PC-3 (cell line): ENCODE measurements at regions not wholly inside any gene's neighbourhood (a gene's known extent, or its start where the extent isn't known, plus 50 kb on each side); places are given as distances from the start of the nearest gene placed in this dataset.
"Not testable (repeated sequence)": the region's sequence is repeated elsewhere in the genome, so short reads cannot be mapped to it uniquely, and the experiment has no call there.

Experiments used
- ATAC-seq: fragments of 200-7000 bp; cut with Tn5 transposase; 2 replicates; pipeline ENCODE4 v1.9.1; 2020; ENCODE audit warnings: mild to moderate bottlenecking, moderate library complexity
- BruUV-seq: library from RNA; stranded (reverse); fragments of 400-500 nt; replicated peaks from 2 replicates; lab custom pipeline; 2021; lab: Mats Ljungman, UMichigan
- CTCF ChIA-PET: fragments of 300-600 bp; sonication (Branson Sonifier 250); formaldehyde crosslinking; loops from one replicate; lab custom pipeline; 2022; ENCODE audit warnings: antibody characterized with exemption; lab: Charles Lee
- POLR2A ChIA-PET: fragments of 300-600 bp; sonication (Branson Sonifier 250); formaldehyde crosslinking; loops from one replicate; lab custom pipeline; 2022; ENCODE audit warnings: antibody characterized with exemption; ENCODE audit not compliant: unreplicated experiment; lab: Charles Lee
- DNase-seq: peaks from one replicate; pipeline ENCODE4 v3.0.0-alpha.2; 2015
- H2AFZ ChIP-seq: fragments of 300-600 bp; sonication (generic); 2 replicates; pipeline ENCODE4 v1.6.0; 2016; ENCODE audit warnings: antibody characterized with exemption, low read length
- H3F3A ChIP-seq: fragments of 300-600 bp; sonication (generic); one replicate; pipeline ENCODE4 v1.6.0; 2017; ENCODE audit warnings: antibody characterized with exemption, low read length, control low read depth, mild to moderate bottlenecking; ENCODE audit not compliant: unreplicated experiment
- H3K27ac ChIP-seq: fragments of 300-600 bp; sonication (generic); 2 replicates; pipeline ENCODE4 v1.5.1; 2016; ENCODE audit warnings: mild to moderate bottlenecking, low read length
- H3K27me3 ChIP-seq: fragments of 300-600 bp; sonication (generic); 2 replicates; pipeline ENCODE4 v1.6.1; 2016; ENCODE audit warnings: low read length, mixed read lengths
- H3K36me3 ChIP-seq: fragments of 300-600 bp; sonication (generic); 2 replicates; pipeline ENCODE4 v1.6.1; 2016; ENCODE audit warnings: low read depth, mixed run types, low read length, mixed read lengths
- H3K4me1 ChIP-seq: fragments of 300-600 bp; sonication (generic); 2 replicates; pipeline ENCODE4 v1.5.1; 2016; ENCODE audit warnings: low read length; ENCODE audit not compliant: insufficient read depth
- H3K4me2 ChIP-seq: fragments of 300-600 bp; sonication (generic); 2 replicates; pipeline ENCODE4 v1.6.0; 2016; ENCODE audit warnings: low read length
- H3K4me3 ChIP-seq: fragments of 300-600 bp; sonication (generic); 2 replicates; pipeline ENCODE4 v1.5.1; 2016; ENCODE audit warnings: mild to moderate bottlenecking, low read length, mixed read lengths
- H3K79me2 ChIP-seq: fragments of 300-600 bp; sonication (generic); 2 replicates; pipeline ENCODE4 v1.6.1; 2017; ENCODE audit warnings: low read length, mixed read lengths
- H3K9ac ChIP-seq: fragments of 300-600 bp; sonication (generic); 2 replicates; pipeline ENCODE4 v1.6.0; 2016; ENCODE audit warnings: mild to moderate bottlenecking, low read length
- H3K9me2 ChIP-seq: fragments of 300-600 bp; sonication (generic); replicated peaks from 2 replicates; pipeline ENCODE4 v1.6.1; 2016; ENCODE audit warnings: mixed run types, low read length, mixed read lengths
- H3K9me3 ChIP-seq: fragments of 300-600 bp; sonication (generic); 2 replicates; pipeline ENCODE4 v1.6.1; 2016; ENCODE audit warnings: low read length, mixed read lengths
- H4K20me1 ChIP-seq: fragments of 300-600 bp; sonication (generic); 2 replicates; pipeline ENCODE4 v1.6.1; 2016; ENCODE audit warnings: low read length, mixed read lengths
- EZH2 ChIP-seq: fragments of 300-600 bp; sonication (generic); IDR thresholded peaks from one replicate; pipeline ENCODE4 v1.6.1; 2017; ENCODE audit warnings: antibody characterized with exemption, mild to moderate bottlenecking, low read length; ENCODE audit not compliant: unreplicated experiment
- EZH2phosphoT487 ChIP-seq: fragments of 300-600 bp; sonication (generic); IDR thresholded peaks from 2 replicates; pipeline ENCODE4 v1.6.1; 2018; ENCODE audit warnings: mild to moderate bottlenecking, antibody characterized with exemption, low read length, borderline replicate concordance
- intact Hi-C: fragments of 100-400 bp; cut with micrococcal nuclease; formaldehyde crosslinking; loops from 2 replicates; pipeline ENCODE4 v1.9.0; 2023
- TF ChIP-seq, protein P1 (sequence below): fragments of 300-600 bp; sonication (generic); conservative IDR thresholded peaks from 2 replicates; pipeline ENCODE4 v1.5.1; 2017; ENCODE audit warnings: antibody characterized with exemption, low read depth, mild to moderate bottlenecking, low read length

DNA sequence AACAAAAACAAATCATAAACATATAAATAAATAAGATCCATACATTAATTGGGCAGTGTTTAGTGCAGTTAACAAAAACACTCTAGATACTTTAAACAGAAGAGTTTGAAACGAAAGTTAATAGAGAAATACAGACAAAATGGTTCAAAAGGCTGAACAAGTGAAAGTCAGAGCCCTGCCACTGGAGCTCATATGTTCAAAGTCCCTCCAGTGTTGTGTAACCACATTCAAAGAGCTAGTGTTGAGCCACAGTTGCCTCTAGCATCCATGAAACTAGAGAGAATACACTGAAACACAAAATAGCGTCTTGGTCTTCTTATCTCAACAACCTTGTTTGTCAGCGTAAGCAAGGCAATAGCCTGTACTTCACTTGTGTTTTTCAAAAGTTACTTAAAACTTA, 1309.8 kb upstream of the NRXN1 start:
- DNase-seq (no peak), ATAC-seq (no peak)
- no peaks in the 10 kb centered on the region for H3K27me3 ChIP-seq
- TF ChIP-seq, protein P1, sequence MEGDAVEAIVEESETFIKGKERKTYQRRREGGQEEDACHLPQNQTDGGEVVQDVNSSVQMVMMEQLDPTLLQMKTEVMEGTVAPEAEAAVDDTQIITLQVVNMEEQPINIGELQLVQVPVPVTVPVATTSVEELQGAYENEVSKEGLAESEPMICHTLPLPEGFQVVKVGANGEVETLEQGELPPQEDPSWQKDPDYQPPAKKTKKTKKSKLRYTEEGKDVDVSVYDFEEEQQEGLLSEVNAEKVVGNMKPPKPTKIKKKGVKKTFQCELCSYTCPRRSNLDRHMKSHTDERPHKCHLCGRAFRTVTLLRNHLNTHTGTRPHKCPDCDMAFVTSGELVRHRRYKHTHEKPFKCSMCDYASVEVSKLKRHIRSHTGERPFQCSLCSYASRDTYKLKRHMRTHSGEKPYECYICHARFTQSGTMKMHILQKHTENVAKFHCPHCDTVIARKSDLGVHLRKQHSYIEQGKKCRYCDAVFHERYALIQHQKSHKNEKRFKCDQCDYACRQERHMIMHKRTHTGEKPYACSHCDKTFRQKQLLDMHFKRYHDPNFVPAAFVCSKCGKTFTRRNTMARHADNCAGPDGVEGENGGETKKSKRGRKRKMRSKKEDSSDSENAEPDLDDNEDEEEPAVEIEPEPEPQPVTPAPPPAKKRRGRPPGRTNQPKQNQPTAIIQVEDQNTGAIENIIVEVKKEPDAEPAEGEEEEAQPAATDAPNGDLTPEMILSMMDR: no peak
- TF ChIP-seq EZH2phosphoT487: no peak
- TF ChIP-seq EZH2: no peak
- no peak overlapping the region for H3K4me3 ChIP-seq
- H4K20me1 ChIP-seq: no peaks in the 10 kb centered on the region
- no peaks in the 10 kb centered on the region for H3F3A ChIP-seq
- H2AFZ ChIP-seq: no peak overlapping the region
- no peaks in the 10 kb centered on the region for H3K9me3 ChIP-seq
- ChIA-PET CTCF (no interaction called here), POLR2A (no interaction called here)
- H3K27ac ChIP-seq: no peak overlapping the region
- no peak overlapping the region for H3K4me2 ChIP-seq
- H3K36me3 ChIP-seq: no peaks in the 10 kb centered on the region
- H3K79me2 ChIP-seq: no peaks in the 10 kb centered on the region
- H3K9me2 ChIP-seq: no peaks in the 10 kb centered on the region
- H3K4me1 ChIP-seq: no peaks in the 10 kb centered on the region
- intact Hi-C loops: no loop called here
- no TSS peak for BruUV-seq
- H3K9ac ChIP-seq: no peak overlapping the region

DNA sequence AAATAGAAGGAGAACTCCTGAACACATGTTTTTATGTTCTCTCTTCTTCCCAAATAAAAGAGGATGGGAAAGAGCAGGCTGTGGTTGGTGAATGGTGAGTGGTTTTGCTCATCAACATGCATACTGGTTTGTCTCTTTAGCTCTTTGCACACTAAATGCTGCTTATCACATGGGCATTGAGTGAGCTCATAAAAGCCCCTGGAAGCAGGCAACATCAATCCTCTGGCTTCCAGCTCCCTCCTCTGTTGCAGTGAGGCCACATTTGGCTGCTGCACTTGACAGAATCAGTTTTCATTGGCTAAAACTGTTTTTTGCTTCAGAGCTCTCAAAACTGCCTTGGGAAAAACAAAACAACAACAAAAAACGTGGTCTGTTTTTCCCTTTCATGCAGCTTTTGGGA, 1308.2 kb upstream of the NRXN1 start:
- Histone ChIP-seq H3K27me3 (no peaks in the 10 kb centered on the region), H3K9ac (no peak overlapping the region), H3K79me2 (no peaks in the 10 kb centered on the region), H3K4me1 (no peaks in the 10 kb centered on the region), H3F3A (no peaks in the 10 kb centered on the region), H3K4me3 (no peak overlapping the region), H3K9me3 (no peaks in the 10 kb centered on the region), H3K36me3 (no peaks in the 10 kb centered on the region), H3K9me2 (no peaks in the 10 kb centered on the region), H3K27ac (no peak overlapping the region), H4K20me1 (no peaks in the 10 kb centered on the region), H3K4me2 (no peak overlapping the region), H2AFZ (no peak overlapping the region)
- intact Hi-C loops: no loop called here
- BruUV-seq: no TSS peak
- TF ChIP-seq EZH2phosphoT487 (no peak), EZH2 (no peak)
- TF ChIP-seq, protein P1: no peak
- CTCF ChIA-PET: no interaction called here
- ATAC-seq (no peak), DNase-seq (no peak)
- POLR2A ChIA-PET: no interaction called here

DNA sequence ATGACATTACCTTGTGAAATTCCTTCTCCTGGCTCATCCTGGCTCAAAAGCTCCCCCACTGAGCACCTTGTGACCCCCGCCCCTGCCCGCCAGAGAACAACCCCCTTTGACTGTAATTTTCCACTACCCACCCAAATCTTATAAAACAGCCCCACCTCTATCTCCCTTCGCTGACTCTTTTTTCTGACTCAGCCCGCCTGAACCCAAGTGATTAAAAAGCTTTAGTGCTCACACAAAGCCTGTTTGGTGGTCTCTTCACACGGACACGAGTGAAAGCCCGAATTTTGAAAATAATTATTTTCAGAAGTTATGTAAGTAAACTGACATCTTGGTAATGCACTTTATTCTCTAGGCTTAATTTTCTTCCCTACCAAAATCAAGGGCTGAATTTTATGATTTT, 1305.9 kb upstream of the NRXN1 start:
- H3F3A ChIP-seq, H3K9me2 ChIP-seq, H3K4me2 ChIP-seq, H4K20me1 ChIP-seq, BruUV-seq, H3K27ac ChIP-seq, H3K9ac ChIP-seq, DNase-seq, intact Hi-C loops, H3K9me3 ChIP-seq, ATAC-seq, POLR2A ChIA-PET, H3K27me3 ChIP-seq, H3K79me2 ChIP-seq, H3K4me3 ChIP-seq, CTCF ChIA-PET, H3K36me3 ChIP-seq, H2AFZ ChIP-seq, H3K4me1 ChIP-seq: not testable (repeated sequence)
